HepG2 (cell line): ENCODE measurements at regions not wholly inside any gene's neighbourhood (a gene's known extent, or its start where the extent isn't known, plus 50 kb on each side); places are given as distances from the start of the nearest gene placed in this dataset.

ENCODE experiments used
- ATAC-seq: fragments of 200-7000 bp; cut with Tn5 transposase; 3 replicates; pipeline ENCODE4 v1.9.1; 2020; ENCODE audit warnings: mild to moderate bottlenecking, moderate library complexity
- BruUV-seq: library from RNA; stranded (reverse); fragments of 400-500 nt; replicated peaks from 2 replicates; lab custom pipeline; 2021; lab: Mats Ljungman, UMichigan
- CTCF ChIA-PET: fragments of 300-600 bp; formaldehyde crosslinking; extraction: SDS; loops from one replicate; lab custom pipeline; 2021; ENCODE audit warnings: low total read pairs, inconsistent platforms, low intra/inter-chr PET ratio; lab: Yijun Ruan, JAX
- POLR2A ChIA-PET: fragments of 350-600 bp; sonication (Branson Sonifier 250); formaldehyde crosslinking; loops from one replicate; lab custom pipeline; 2020; ENCODE audit warnings: antibody characterized with exemption, inconsistent platforms; lab: Yijun Ruan, JAX
- DNase-seq: peaks from one replicate; pipeline ENCODE4 v3.0.0-alpha.2; 2015; ENCODE audit warnings: low spot score
- FAIRE-seq: peaks from 3 replicates; lab custom pipeline; 2011; peaks lifted over from hg19 to GRCh38; lab: Jason Lieb, UNC
- H2AFZ ChIP-seq: one replicate; pipeline ENCODE4 v1.6.1; 2011; ENCODE audit warnings: low read length, inconsistent platforms
- H3K27ac ChIP-seq: fragments of 300-600 bp; 3 replicates; pipeline ENCODE4 v1.8.0; 2011; ENCODE audit warnings: mixed run types, mild to moderate bottlenecking, mixed read lengths, low read length, inconsistent platforms; ENCODE audit not compliant: insufficient read depth; ENCODE audit errors: extremely low read length
- H3K27me3 ChIP-seq, 2 experiments: fragments of 200-600 bp in 1 of 2; 2 replicates in 1 of 2; 3 replicates in 1 of 2; pipeline versions ENCODE4 v1.6.0 to v1.8.0; 2011; ENCODE audit warnings: low read length in 2 of 2, mild to moderate bottlenecking in 2 of 2, moderate library complexity in 2 of 2, inconsistent platforms in 1 of 2; ENCODE audit not compliant: insufficient read depth in 2 of 2, control insufficient read depth in 1 of 2
- H3K36me3 ChIP-seq, 2 experiments: fragments of 200-600 bp in 1 of 2; replicated peaks in 1 of 2; 2 replicates in 1 of 2; 3 replicates in 1 of 2; pipeline versions ENCODE4 v1.5.1 to v1.8.0; 2011; ENCODE audit warnings: low read length in 2 of 2, inconsistent platforms in 1 of 2; ENCODE audit not compliant: insufficient read depth in 2 of 2, control insufficient read depth in 1 of 2
- H3K4me1 ChIP-seq: 2 replicates; pipeline ENCODE4 v1.5.1; 2012; ENCODE audit warnings: low read length, inconsistent platforms; ENCODE audit not compliant: insufficient read depth
- H3K4me2 ChIP-seq: 2 replicates; pipeline ENCODE4 v1.6.0; 2011; ENCODE audit warnings: low read depth, low read length, inconsistent platforms
- H3K4me3 ChIP-seq, 3 experiments: fragments of 200-600 bp in 1 of 3; sonication (generic), shearing (Covaris generic) in 1 of 3; replicated peaks in 1 of 3; 2 replicates each; pipeline ENCODE4 v1.5.1; 2011 to 2016; ENCODE audit warnings: low read length in 3 of 3, inconsistent platforms in 2 of 3, low read depth in 2 of 3, mild to moderate bottlenecking in 2 of 3, control low read depth in 1 of 3, mixed read lengths in 1 of 3; ENCODE audit not compliant: insufficient read depth in 1 of 3
- H3K79me2 ChIP-seq: one replicate; pipeline ENCODE4 v1.6.1; 2011; ENCODE audit warnings: low read length, inconsistent platforms; ENCODE audit not compliant: insufficient read depth
- H3K9ac ChIP-seq: 2 replicates; pipeline ENCODE4 v1.6.0; 2011; ENCODE audit warnings: mild to moderate bottlenecking, low read depth, low read length, inconsistent platforms; ENCODE audit not compliant: insufficient read depth
- H3K9me3 ChIP-seq: 2 replicates; pipeline ENCODE4 v1.5.1; 2012; ENCODE audit warnings: mild to moderate bottlenecking, low read length
- H4K20me1 ChIP-seq: 2 replicates; pipeline ENCODE4 v1.6.0; 2011; ENCODE audit warnings: inconsistent platforms, mild to moderate bottlenecking, low read length, moderate library complexity; ENCODE audit not compliant: insufficient read depth
- MBD4 ChIP-seq: IDR thresholded peaks from 2 replicates; pipeline ENCODE4 v1.6.1; 2012; ENCODE audit warnings: low read length, inconsistent platforms, borderline replicate concordance
- MED13 ChIP-seq: sonication (generic); formaldehyde crosslinking; IDR thresholded peaks from 2 replicates; pipeline ENCODE4 v1.5.0; 2020; ENCODE audit warnings: missing genetic modification reagents
- MTF2 ChIP-seq: sonication (generic); formaldehyde crosslinking; IDR thresholded peaks from 2 replicates; pipeline ENCODE4 v1.5.0; 2020; ENCODE audit warnings: missing genetic modification reagents, borderline replicate concordance
- MYC ChIP-seq: sonication (generic); formaldehyde crosslinking; IDR thresholded peaks from 2 replicates; pipeline ENCODE4 v1.9.0; 2021; ENCODE audit warnings: missing genetic modification reagents, borderline replicate concordance
- TMF1 ChIP-seq: sonication (generic); formaldehyde crosslinking; IDR thresholded peaks from 2 replicates; pipeline ENCODE4 v1.8.1; 2022; ENCODE audit warnings: low read depth, missing genetic modification reagents
- ZNF292 ChIP-seq: sonication (generic); formaldehyde crosslinking; IDR thresholded peaks from 2 replicates; pipeline ENCODE4 v1.8.1; 2022; ENCODE audit warnings: mild to moderate bottlenecking, low read depth, missing genetic modification reagents, borderline replicate concordance
- ZNF335 ChIP-seq: sonication (generic); formaldehyde crosslinking; IDR thresholded peaks from 2 replicates; pipeline ENCODE4 v1.4.0; 2020; ENCODE audit warnings: missing genetic modification reagents
- WGBS: methylation state at CpG from one replicate; pipeline ENCODE4 v1.1.6; 2017; ENCODE audit warnings: low lambda C conversion rate; 5-methylcytosine and 5-hydroxymethylcytosine counted together
- in situ Hi-C: cut with HindIII; loops from 2 replicates; pipeline ENCODE4 v1.10.0; 2017; ENCODE audit warnings: low pct_unique_long_range_greater_than_20kb; ENCODE audit not compliant: extremely low pct_ligation_motif_present
- intact Hi-C: fragments of 100-400 bp; cut with micrococcal nuclease; formaldehyde crosslinking; loops from one replicate; pipeline ENCODE4 v1.10.0; 2022; ENCODE audit not compliant: unreplicated experiment
- TF ChIP-seq, protein P1 (sequence below): sonication (generic); formaldehyde crosslinking; IDR thresholded peaks from 2 replicates; pipeline ENCODE4 v1.5.0; 2020; ENCODE audit warnings: missing genetic modification reagents
- TF ChIP-seq, protein P2 (sequence below): sonication (generic); formaldehyde crosslinking; IDR thresholded peaks from 2 replicates; pipeline ENCODE4 v1.9.0; 2021; ENCODE audit warnings: missing genetic modification reagents, borderline replicate concordance

- BruUV-seq: no TSS peak
- TF ChIP-seq MTF2 (CRISPR knock-in tag) (no peak), MYC (no peak), MED13 (CRISPR knock-in tag) (no peak), MBD4 (no peak)
- FAIRE-seq: no peak
- POLR2A ChIA-PET: no interaction called here
- Histone ChIP-seq H3K4me1 (no peaks in the 10 kb centered on the region), H3K4me2 (no peak overlapping the region), H3K79me2 (no peaks in the 10 kb centered on the region), H3K36me3 (no peaks in the 10 kb centered on the region), H2AFZ (no peak overlapping the region), H3K4me3 (no peak overlapping the region), H3K27me3 (peaks cover 2 to 11% of the 10 kb centered on the region in 2 experiments; a peak in 1 of 5 replicates), H3K27ac (no peak overlapping the region), H3K9me3 (no peaks in the 10 kb centered on the region), H3K9ac (no peak overlapping the region), H4K20me1 (no peaks in the 10 kb centered on the region)
- in situ Hi-C loops (no loop called here), intact Hi-C loops (no loop called here)
- no peak for ATAC-seq
- no peak for DNase-seq
- CTCF ChIA-PET: no interaction called here
Measured at GRCh38 chr2:18482666-18483065, 77.8 kb downstream of the RDH14 start.

DNA sequence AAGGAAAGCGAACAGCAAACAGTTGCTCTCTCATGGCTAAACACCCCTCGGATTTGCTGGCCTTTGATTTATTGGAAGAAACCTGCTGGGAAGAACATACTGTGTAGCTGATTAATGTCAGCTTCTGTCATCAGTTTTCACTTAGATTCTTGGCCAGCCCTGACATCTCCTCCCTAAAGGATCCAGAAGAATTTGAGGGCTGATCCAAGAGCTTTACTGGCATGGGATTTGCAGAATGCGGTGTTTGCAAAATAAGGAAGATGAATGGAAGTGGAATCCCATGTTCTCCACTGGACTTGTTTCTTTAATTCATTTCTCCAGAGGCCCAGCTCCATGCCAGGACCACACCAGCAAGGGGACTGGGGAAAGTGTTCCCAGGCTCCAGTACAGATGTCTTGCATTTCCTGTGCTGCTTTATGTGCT, 80.5 kb downstream of the RDH14 start:
- no TSS peak for BruUV-seq
- H3K79me2 ChIP-seq: no peaks in the 10 kb centered on the region
- TF ChIP-seq TMF1 (no peak), ZNF292 (CRISPR knock-in tag) (no peak), ZNF335 (CRISPR knock-in tag) (no peak)
- TF ChIP-seq, protein P1, sequence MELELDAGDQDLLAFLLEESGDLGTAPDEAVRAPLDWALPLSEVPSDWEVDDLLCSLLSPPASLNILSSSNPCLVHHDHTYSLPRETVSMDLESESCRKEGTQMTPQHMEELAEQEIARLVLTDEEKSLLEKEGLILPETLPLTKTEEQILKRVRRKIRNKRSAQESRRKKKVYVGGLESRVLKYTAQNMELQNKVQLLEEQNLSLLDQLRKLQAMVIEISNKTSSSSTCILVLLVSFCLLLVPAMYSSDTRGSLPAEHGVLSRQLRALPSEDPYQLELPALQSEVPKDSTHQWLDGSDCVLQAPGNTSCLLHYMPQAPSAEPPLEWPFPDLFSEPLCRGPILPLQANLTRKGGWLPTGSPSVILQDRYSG (CRISPR knock-in tag): no peak
- TF ChIP-seq, protein P2, sequence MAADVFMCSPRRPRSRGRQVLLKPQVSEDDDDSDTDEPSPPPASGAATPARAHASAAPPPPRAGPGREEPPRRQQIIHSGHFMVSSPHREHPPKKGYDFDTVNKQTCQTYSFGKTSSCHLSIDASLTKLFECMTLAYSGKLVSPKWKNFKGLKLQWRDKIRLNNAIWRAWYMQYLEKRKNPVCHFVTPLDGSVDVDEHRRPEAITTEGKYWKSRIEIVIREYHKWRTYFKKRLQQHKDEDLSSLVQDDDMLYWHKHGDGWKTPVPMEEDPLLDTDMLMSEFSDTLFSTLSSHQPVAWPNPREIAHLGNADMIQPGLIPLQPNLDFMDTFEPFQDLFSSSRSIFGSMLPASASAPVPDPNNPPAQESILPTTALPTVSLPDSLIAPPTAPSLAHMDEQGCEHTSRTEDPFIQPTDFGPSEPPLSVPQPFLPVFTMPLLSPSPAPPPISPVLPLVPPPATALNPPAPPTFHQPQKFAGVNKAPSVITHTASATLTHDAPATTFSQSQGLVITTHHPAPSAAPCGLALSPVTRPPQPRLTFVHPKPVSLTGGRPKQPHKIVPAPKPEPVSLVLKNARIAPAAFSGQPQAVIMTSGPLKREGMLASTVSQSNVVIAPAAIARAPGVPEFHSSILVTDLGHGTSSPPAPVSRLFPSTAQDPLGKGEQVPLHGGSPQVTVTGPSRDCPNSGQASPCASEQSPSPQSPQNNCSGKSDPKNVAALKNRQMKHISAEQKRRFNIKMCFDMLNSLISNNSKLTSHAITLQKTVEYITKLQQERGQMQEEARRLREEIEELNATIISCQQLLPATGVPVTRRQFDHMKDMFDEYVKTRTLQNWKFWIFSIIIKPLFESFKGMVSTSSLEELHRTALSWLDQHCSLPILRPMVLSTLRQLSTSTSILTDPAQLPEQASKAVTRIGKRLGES (CRISPR knock-in tag): no peak
- H3K4me1 ChIP-seq: no peaks in the 10 kb centered on the region
- no peak for FAIRE-seq
- H3K27ac ChIP-seq: no peak overlapping the region
- 27% methylated on average over 3 of the region's 3 CpGs for whole genome bisulfite sequencing
- ChIA-PET CTCF (no interaction called here), POLR2A (no interaction called here)
- no peaks in the 10 kb centered on the region for H3K36me3 ChIP-seq
- H3K9ac ChIP-seq: no peak overlapping the region
- no peak overlapping the region for H2AFZ ChIP-seq
- no peaks in the 10 kb centered on the region for H4K20me1 ChIP-seq
- no peak overlapping the region for H3K4me2 ChIP-seq
- no peak for ATAC-seq
- in situ Hi-C loops (no loop called here), intact Hi-C loops (no loop called here)
- peaks cover 0 to 11% of the 10 kb centered on the region in 2 experiments; a peak in 2 of 5 replicates for H3K27me3 ChIP-seq
- H3K9me3 ChIP-seq: no peaks in the 10 kb centered on the region
- H3K4me3 ChIP-seq: no peak overlapping the region
- no peak for DNase-seq
